Mesothelial cell of epicardium (in vitro differentiated cells): ENCODE measurements at regions not wholly inside any gene's neighbourhood (a gene's known extent, or its start where the extent isn't known, plus 50 kb on each side); places are given as distances from the start of the nearest gene placed in this dataset.
"Not testable (repeated sequence)": the region's sequence is repeated elsewhere in the genome, so short reads cannot be mapped to it uniquely, and the experiment has no call there.

Source experiments
- DNase-seq, 2 experiments: peaks; one replicate each; pipeline ENCODE4 v3.0.0; 2021; ENCODE audit warnings: low spot score in 2 of 2; ENCODE audit not compliant: unreplicated experiment in 2 of 2
- H3K27ac Mint-ChIP-seq: 2 replicates; pipeline ENCODE4 v1.8.0; 2021; ENCODE audit warnings: mixed read lengths
- H3K27me3 Mint-ChIP-seq: 2 replicates; pipeline ENCODE4 v1.8.0; 2021; ENCODE audit warnings: low read depth, mixed read lengths
- H3K36me3 Mint-ChIP-seq: 2 replicates; pipeline ENCODE4 v1.8.0; 2021; ENCODE audit warnings: mixed read lengths
- H3K4me1 Mint-ChIP-seq: 2 replicates; pipeline ENCODE4 v1.8.0; 2021; ENCODE audit warnings: mixed read lengths
- H3K4me3 Mint-ChIP-seq: 2 replicates; pipeline ENCODE4 v1.8.0; 2021; ENCODE audit warnings: mild to moderate bottlenecking, moderate library complexity, mixed read lengths
- H3K9me3 Mint-ChIP-seq: 2 replicates; pipeline ENCODE4 v1.8.0; 2021; ENCODE audit warnings: mixed read lengths
- TF ChIP-seq, protein P1 (sequence below): fragments of 200-600 bp; sonication (generic); IDR thresholded peaks from one replicate; pipeline ENCODE4 v1.5.0; 2021; ENCODE audit warnings: antibody characterized with exemption; ENCODE audit not compliant: unreplicated experiment

- Mint-ChIP-seq H3K4me3 (no peak overlapping the region), H3K27ac (peak overlapping the region; percentile 75), H3K9me3 (peaks cover 3% of the 10 kb centered on the region), H3K36me3 (peaks cover 5% of the 10 kb centered on the region), H3K27me3 (no peaks in the 10 kb centered on the region), H3K4me1 (peaks cover 33% of the 10 kb centered on the region)
- TF ChIP-seq, protein P1, sequence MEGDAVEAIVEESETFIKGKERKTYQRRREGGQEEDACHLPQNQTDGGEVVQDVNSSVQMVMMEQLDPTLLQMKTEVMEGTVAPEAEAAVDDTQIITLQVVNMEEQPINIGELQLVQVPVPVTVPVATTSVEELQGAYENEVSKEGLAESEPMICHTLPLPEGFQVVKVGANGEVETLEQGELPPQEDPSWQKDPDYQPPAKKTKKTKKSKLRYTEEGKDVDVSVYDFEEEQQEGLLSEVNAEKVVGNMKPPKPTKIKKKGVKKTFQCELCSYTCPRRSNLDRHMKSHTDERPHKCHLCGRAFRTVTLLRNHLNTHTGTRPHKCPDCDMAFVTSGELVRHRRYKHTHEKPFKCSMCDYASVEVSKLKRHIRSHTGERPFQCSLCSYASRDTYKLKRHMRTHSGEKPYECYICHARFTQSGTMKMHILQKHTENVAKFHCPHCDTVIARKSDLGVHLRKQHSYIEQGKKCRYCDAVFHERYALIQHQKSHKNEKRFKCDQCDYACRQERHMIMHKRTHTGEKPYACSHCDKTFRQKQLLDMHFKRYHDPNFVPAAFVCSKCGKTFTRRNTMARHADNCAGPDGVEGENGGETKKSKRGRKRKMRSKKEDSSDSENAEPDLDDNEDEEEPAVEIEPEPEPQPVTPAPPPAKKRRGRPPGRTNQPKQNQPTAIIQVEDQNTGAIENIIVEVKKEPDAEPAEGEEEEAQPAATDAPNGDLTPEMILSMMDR, result no peak
- DNase-seq, result no peak
These were observed 266.4 kb upstream of the ETAA1 start for GRCh38 chr2:67130531-67131256.

GRCh38 chr2:67131257-67131609 lies 265.9 kb upstream of the ETAA1 start:
- peak overlapping the region; percentile 36 for H3K27ac Mint-ChIP-seq
- TF ChIP-seq, protein P1, result no peak

GRCh38 chr2:67132441-67132940 lies 264.6 kb upstream of the ETAA1 start:
- DNase-seq, H3K4me3 Mint-ChIP-seq, H3K9me3 Mint-ChIP-seq, H3K27ac Mint-ChIP-seq, H3K27me3 Mint-ChIP-seq, H3K36me3 Mint-ChIP-seq: not testable (repeated sequence)
- H3K4me1 Mint-ChIP-seq, result peaks cover 37% of the 10 kb centered on the region

More at GRCh38 chr2:67131257-67131609, 265.9 kb upstream of the ETAA1 start:
- Mint-ChIP-seq H3K27me3 (no peaks in the 10 kb centered on the region), H3K36me3 (peaks cover 5% of the 10 kb centered on the region), H3K4me3 (no peak overlapping the region), H3K4me1 (peaks cover 33% of the 10 kb centered on the region), H3K9me3 (peaks cover 3% of the 10 kb centered on the region)
- no peak for DNase-seq

GRCh38 chr2:67135208-67135607 lies 261.9 kb upstream of the ETAA1 start:
- H3K36me3 Mint-ChIP-seq, result peaks cover 8% of the 10 kb centered on the region
- H3K27me3 Mint-ChIP-seq, result no peaks in the 10 kb centered on the region
- H3K27ac Mint-ChIP-seq, result peak overlapping the region; percentile 85
- H3K4me1 Mint-ChIP-seq, result peaks cover 31% of the 10 kb centered on the region
- TF ChIP-seq, protein P1, result no peak
- no peak overlapping the region for H3K4me3 Mint-ChIP-seq
- peaks cover 12% of the 10 kb centered on the region for H3K9me3 Mint-ChIP-seq
- no peak for DNase-seq

GRCh38 chr2:67137699-67138098 lies 259.4 kb upstream of the ETAA1 start:
- H3K9me3 Mint-ChIP-seq, result peaks cover 12% of the 10 kb centered on the region
- no peak overlapping the region for H3K4me3 Mint-ChIP-seq
- peaks cover 6% of the 10 kb centered on the region for H3K36me3 Mint-ChIP-seq
- no peaks in the 10 kb centered on the region for H3K27me3 Mint-ChIP-seq
- TF ChIP-seq, protein P1, result no peak
- DNase-seq, result no peak
- peaks cover 28% of the 10 kb centered on the region for H3K4me1 Mint-ChIP-seq
- peak overlapping the region; percentile 31 for H3K27ac Mint-ChIP-seq

DNA sequence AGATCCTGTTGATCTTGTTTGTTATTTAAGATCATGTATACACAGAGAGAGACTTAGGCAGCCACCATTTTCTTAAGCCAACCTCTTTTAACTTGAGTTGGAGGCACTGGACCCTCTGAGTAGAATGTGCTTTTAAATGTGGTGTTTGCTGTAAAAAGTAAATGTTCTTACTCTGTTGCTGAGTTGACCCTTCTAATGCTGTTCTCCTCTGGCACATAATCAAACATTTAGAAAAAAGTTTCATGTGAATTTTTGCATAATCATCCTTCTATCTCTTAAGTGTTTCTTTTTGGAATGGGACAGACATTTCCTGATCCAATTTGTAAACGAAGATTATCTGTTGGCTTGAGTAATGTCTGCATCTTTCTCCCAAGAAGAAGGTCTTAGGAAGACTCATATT lies 255.1 kb upstream of the ETAA1 start:
- Mint-ChIP-seq H3K27ac (peak overlapping the region; percentile 28), H3K27me3 (no peaks in the 10 kb centered on the region), H3K4me1 (peaks cover 17% of the 10 kb centered on the region), H3K9me3 (peaks cover 9% of the 10 kb centered on the region), H3K36me3 (peaks cover 3% of the 10 kb centered on the region), H3K4me3 (no peak overlapping the region)
- no peak for DNase-seq
- TF ChIP-seq, protein P1, result no peak
